SKM-1 (cell line): ENCODE measurements at regions not wholly inside any gene's neighbourhood (a gene's known extent, or its start where the extent isn't known, plus 50 kb on each side); places are given as distances from the start of the nearest gene placed in this dataset.

Source experiments
- DNase-seq: peaks from one replicate; lab custom pipeline; 2025; ENCODE audit not compliant: unreplicated experiment; lab: John Stamatoyannopoulos, UW

DNA sequence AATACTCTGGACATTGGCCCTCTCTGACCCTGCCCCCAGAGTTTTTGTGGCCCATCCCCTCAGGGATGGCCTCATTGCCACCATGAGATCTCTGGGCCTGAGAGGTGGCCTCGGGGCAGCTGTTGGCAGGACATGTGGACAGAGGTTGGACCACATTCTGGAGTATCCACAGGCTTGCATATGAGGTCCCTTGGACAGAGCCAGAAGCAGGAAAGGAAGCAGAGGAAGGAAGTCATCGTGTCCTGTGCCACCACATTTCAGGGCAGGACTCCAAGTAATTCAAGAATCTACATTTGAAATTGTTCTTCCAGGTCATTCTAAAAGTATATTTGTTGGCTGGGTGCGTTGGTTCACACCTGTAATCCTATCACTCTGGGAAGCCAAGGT is 95.9 kb upstream of the PPP2R5A start:
- no peak for DNase-seq

- no peak for DNase-seq
These were observed 95.0 kb upstream of the PPP2R5A start for GRCh38 chr1:212190169-212190568.

DNA sequence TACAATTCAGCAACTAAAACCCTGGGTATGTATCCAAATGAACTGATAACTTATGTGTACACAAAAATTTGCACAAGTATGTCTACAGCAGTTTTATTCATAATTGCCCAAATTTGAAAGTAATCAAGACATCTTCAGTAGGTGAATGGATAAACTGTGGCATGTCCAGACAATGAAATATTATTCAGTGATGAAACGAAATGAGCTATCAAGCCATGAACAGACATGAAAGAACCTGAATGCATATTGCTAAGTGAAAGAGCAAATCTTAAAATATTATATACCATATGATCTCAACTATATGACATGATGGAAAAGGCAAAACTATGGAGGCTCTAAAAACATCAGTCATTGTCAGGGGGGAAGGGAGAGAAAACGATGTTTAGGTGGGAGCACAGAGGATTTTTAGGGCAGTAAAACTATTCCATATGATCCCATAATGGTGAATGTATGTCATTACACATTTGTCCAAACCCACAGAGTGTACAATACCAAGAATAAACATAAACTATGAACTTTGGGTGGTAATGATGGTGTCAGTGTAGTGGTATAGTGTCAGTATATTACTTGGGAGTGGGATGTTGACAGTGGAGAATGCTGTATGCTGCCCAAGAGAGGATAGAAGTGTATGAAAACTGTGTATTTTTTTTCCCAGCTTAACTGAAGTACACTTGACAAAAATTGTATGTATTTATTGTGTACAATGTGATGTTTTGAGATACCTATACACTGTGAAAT is 92.8 kb upstream of the PPP2R5A start:
- no peak for DNase-seq

DNA sequence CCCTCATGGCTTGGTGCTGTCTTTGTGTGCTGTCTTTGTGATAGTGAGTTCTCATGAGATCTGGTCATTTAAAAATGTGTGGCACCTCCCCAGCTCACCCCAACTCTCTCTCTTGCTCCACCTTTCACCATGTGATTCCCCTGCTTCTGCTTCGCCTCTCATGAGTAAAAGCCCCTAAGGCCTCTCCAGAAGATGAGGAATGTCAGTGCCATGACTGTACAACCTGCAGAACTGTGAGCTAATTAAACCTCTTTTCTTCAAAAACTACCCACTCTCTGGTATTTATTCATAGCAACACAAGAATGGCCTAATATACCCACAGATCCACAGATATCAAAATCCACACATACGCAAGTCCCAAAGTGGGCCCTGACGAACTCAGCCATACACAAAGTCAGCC is 88.9 kb upstream of the PPP2R5A start:
- DNase-seq, result no peak

DNA sequence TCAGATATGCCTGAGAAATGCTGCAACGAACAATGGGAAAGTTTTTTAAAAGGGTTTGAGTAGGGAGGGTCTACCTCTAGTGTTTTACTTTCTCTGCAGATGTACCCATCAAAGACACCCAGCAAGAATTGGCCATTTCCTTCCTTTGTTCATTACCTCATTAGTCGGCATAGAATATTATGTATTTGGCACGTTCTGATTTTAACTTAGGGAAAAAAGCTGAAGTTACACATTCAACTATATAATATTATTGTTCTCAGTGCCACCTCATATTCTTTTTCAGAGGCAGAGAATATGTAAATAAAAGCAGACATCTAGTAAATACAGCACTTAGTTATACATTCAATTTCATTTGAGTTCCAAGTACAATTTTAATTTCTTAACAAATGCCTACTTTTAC is 83.7 kb upstream of the PPP2R5A start:
- DNase-seq, result no peak

GRCh38 chr1:212203630-212204029 is 81.6 kb upstream of the PPP2R5A start:
- DNase-seq, result no peak

DNA sequence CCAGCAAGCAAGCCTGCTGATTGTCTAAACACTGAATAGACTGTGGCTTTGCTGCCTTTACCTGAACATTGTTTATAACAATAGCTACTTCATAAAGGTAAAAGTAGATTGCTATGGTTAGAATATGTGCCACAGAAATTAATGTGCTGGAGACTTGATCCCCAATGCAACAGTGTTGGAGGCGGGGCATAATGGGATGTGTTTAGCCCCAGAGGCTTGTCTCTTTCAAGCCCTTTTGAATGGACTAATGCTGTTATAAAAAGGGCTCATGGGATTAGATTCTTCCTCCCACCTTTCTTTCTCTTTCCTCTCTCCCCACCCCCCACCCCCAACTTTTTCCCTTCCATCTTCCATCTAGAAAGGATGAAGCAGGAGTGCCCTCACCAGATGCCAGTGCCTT is 80.2 kb upstream of the PPP2R5A start:
- DNase-seq, result no peak

- no peak for DNase-seq
These were observed 79.4 kb upstream of the PPP2R5A start for GRCh38 chr1:212205843-212206242.

- DNase-seq, result no peak
These were observed 78.1 kb upstream of the PPP2R5A start for GRCh38 chr1:212207118-212207517.

GRCh38 chr1:212207822-212208520 is 77.2 kb upstream of the PPP2R5A start:
- no peak for DNase-seq

DNA sequence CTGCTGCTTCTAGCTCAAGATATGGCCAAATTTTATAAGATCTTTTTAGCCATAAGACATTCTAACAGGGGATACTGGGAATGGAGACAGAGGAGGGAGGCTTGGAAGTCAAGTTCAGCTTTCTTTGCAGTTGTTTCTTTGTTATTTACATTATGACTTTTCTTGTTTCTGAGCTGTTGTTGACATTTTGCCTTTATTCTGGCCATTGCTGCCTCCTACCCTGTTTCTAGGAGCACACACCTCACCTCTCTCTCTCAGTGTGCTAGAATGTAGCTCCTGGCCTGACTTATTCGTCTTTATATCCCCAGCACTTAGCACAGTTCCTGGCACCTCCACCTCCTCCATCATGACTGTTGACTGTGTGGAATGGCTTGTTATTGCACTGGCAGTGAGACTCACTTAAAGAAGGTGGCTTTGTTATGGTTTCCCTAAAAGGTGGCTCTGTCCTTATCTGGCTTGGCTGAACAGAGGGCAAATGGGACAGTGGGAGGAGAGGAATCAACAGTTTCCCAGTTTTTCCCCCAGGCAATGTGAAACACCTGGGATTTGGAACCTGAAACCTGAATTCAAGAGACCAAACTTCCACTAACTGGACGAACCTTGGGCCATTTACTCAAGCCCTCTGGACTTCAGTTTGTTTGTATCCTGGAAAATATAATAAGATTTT is 76.1 kb upstream of the PPP2R5A start:
- DNase-seq, result no peak

DNA sequence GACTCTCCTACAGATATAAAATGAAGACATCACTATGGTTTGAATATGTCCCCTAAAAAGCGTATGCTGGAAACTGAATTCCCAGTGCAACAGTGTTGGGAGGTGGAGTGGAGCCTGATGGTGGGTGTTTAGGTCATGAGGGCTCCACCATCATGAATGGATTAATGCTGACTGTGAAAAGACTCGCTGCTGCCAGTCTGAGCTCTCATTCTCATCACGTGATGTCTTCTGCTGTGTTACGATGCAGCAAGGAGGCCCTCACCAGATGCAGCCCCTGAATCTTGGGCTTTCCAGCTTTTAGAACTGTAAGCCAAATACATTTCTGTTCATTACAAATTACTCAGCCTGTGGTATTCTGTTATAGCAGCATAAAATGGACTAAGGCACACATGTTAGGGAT is 73.8 kb upstream of the PPP2R5A start:
- DNase-seq, result no peak

- no peak for DNase-seq
These were observed 72.9 kb upstream of the PPP2R5A start for GRCh38 chr1:212212343-212212742.

- DNase-seq, result no peak
These were observed 72.3 kb upstream of the PPP2R5A start for GRCh38 chr1:212212906-212213305.

GRCh38 chr1:212213784-212214183 is 71.4 kb upstream of the PPP2R5A start:
- no peak for DNase-seq

DNA sequence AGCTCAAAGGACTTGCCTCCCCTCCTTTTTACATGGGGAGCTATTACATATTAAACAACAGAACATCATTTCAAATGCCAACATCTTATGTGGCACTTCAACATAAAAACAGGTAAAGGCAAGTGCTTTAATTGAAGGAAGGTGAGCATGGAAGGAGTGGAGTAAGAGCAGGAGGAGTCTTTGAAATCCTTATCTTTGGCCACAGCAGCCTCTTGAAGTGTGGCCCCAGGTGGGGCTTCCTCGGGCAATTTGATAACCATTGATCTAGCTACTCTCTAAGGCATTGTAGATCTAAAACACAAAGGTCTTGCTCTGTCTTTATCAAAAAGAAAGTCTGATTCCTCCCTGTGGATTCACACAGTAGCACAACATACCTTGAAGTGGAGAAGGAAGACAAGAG is 70.9 kb upstream of the PPP2R5A start:
- DNase-seq, result no peak

DNA sequence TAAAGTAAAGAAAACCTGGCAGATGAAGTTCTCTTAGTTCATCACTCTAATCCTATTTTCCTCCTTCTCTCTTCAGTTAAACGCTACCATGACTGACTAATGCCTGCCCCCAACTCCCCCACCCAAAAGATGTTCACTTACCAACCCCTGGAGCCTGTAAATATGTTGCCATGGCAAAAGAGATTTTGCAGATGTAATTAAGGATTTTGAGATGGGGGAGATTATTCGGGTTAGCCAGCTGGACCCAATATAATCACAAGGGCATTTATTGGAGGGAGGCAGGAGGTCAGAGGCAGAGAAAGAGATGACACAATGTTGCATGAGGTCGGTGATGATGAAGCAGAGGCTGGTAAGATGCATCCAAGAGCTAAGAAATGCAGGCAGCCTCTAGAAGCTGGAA is 69.3 kb upstream of the PPP2R5A start:
- DNase-seq, result no peak

DNA sequence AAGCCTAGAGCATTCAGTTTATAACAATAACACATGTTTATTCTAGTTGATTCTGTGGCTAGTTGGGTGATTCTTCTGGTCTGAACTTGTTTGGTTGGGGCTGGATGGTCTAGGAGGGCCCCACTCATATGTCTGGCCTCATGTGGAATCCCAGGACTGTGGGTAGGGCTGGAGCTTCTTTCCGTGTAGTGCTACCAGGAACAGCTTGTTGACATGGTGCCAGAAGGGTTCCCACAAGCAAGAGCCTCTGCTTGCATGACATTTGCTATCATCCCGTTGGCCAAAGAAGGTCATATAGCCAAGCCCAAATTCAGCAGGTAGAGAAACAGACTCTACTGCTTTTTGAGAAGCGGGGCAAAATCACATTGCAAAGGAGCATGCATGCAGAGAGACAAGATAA is 67.6 kb upstream of the PPP2R5A start:
- no peak for DNase-seq

GRCh38 chr1:212218065-212218464 is 67.1 kb upstream of the PPP2R5A start:
- no peak for DNase-seq

DNA sequence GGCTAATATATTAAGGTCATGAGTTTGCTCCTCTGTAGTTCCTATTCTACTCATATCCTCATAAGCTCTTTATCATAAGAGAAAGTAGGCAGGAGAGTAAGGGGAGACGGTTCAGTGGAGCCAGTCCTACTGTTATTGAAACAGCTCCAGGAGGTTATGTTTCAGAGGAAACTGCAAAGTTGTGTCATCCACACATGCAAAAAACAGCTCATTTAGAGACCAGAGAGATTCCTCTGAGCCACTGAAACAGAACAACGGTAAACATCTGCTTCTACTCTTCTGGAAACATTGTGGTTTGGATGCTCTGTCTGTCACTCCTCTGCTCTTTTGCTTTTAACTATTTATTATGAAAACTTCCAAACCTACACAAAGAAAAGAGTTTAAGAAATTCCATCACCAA is 66.3 kb upstream of the PPP2R5A start:
- no peak for DNase-seq

GRCh38 chr1:212219679-212220463 is 65.3 kb upstream of the PPP2R5A start:
- no peak for DNase-seq

DNA sequence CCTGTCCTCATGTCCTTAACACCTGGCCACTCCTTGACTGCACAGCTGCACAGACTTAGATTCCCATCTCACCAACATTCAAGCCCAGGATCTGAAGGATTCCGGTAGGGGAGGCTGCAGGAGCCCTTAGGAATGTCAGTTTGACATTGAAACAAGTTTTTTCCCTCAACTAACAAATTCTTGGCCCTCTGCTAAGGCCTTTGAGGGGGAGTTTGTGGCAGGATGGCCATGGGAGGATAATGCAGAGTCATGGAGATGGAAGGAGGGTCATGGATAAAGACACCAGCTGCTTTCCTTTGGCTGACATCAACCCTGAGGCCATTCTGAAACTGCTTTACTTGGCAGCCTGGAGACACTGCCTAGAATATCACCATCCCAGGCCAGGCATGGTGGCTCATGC is 63.4 kb upstream of the PPP2R5A start:
- DNase-seq, result no peak
